Activated CD4-positive, alpha-beta T cell treated with anti-CD3 and anti-CD28 coated beads, Interleukin-2, amount 50 U/mL, for 4 hours (primary cell): ENCODE measurements at regions not wholly inside any gene's neighbourhood (a gene's known extent, or its start where the extent isn't known, plus 50 kb on each side); places are given as distances from the start of the nearest gene placed in this dataset.
"Not testable (repeated sequence)": the region's sequence is repeated elsewhere in the genome, so short reads cannot be mapped to it uniquely, and the experiment has no call there.

Experiments
- DNase-seq, 2 experiments: peaks; one replicate each; pipeline ENCODE4 v3.0.0-alpha.2; 2020

- no peak for DNase-seq
Observed at GRCh38 chr6:144624716-144625115, 339.6 kb downstream of the UTRN start.

DNA sequence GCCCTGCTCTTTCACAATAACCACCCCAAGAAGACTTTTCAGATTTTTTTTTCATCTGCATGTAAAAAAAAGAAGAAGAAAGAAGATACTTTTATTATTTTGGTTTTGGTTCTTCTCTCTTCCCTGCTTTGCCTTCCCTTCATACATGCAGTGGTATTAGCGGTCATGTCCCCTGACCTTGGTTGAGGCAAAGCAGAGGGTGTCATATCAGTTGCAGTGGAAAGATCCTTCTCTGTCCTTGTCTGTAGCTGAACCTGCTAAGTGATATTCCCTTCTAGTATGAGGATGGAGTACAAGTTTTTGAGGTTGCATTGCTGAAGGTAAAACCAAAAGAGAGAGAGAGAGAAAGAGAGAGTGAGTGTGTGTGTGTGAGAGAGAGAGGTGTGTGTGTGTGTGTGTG lies 345.7 kb downstream of the UTRN start:
- no peak for DNase-seq

DNA sequence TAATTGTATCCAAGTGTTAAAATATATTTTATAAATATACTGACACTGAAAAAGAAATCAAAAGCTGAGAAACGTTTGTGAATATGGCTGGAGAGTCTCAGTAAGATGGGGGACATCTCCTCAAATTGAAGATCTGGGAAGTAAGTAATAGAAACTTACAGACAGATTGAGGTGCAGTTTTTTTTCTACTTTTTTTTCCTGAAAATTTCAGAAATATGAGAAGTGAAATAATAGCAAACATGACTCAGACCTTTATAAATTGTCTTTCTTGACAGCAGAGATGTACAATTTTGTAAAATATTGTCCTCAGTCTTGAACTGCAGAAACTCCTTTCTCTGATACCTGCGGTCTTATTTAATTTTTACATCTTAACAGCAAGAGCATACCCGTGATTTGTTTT lies 347.1 kb downstream of the UTRN start:
- no peak for DNase-seq

- DNase-seq: no peak
Observed at GRCh38 chr6:144633886-144634285, 348.8 kb downstream of the UTRN start.

DNA sequence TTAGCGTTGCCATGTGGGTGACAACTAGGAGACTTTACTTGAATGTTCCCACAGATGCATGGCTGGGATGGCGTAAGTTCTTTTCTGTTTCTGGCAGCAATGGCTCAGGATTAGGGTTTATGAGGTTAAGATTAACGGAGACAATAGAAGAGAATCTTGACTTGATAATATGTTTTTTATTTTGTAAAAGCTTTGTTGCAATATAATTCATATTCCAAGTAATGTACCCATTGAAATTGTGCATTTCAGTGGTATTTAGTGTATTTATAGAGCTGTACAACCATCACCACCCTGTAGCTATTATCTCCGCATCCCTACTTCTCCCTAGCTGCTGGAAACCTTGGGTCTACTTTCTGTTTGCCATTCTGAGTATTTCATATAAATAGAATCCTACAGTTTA lies 349.2 kb downstream of the UTRN start:
- no peak for DNase-seq

GRCh38 chr6:144635051-144635450 lies 349.9 kb downstream of the UTRN start:
- DNase-seq: no peak

- not testable (repeated sequence) for DNase-seq
Observed at GRCh38 chr6:144636025-144636424, 350.9 kb downstream of the UTRN start.

DNA sequence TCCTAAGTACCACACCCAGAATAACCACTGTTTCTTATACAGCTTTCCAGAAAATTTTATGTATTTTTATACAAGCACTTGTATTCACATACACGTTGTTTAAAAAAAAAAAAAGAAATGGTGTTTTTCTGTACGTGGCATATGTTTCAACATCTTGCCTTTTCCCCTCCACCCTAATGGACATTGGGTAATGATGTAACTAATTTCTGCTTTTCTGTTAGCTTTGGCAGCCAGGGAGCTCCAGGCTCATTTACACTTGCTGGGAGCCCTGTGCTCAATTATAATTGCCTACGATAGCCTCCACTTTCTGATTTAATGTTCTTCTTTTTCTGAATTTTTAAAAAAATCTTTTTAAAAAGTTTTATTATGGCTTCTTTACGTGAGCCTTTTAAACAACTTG lies 352.4 kb downstream of the UTRN start:
- no peak for DNase-seq

GRCh38 chr6:144639654-144640053 lies 354.5 kb downstream of the UTRN start:
- no peak for DNase-seq

GRCh38 chr6:144641286-144641685 lies 356.2 kb downstream of the UTRN start:
- no peak for DNase-seq

DNA sequence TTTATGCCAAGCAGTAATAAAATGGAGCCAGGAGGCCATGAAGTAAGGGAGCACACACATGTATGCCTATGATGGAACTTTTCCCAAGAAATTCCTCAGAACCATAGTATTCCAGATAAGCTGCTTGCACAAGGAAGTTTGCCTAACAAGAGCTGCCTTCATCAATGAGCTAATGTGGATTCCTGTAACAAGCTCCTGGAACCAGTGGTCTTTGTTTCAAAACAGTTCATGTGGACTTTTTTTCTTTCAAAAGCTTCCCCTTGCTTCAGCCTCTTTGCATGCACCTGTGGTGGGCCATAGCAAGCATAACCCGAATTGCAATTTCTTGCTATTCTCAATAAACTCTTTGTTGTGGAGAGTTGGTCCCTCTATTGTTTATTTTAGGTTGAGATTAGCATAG lies 359.6 kb downstream of the UTRN start:
- no peak for DNase-seq

DNA sequence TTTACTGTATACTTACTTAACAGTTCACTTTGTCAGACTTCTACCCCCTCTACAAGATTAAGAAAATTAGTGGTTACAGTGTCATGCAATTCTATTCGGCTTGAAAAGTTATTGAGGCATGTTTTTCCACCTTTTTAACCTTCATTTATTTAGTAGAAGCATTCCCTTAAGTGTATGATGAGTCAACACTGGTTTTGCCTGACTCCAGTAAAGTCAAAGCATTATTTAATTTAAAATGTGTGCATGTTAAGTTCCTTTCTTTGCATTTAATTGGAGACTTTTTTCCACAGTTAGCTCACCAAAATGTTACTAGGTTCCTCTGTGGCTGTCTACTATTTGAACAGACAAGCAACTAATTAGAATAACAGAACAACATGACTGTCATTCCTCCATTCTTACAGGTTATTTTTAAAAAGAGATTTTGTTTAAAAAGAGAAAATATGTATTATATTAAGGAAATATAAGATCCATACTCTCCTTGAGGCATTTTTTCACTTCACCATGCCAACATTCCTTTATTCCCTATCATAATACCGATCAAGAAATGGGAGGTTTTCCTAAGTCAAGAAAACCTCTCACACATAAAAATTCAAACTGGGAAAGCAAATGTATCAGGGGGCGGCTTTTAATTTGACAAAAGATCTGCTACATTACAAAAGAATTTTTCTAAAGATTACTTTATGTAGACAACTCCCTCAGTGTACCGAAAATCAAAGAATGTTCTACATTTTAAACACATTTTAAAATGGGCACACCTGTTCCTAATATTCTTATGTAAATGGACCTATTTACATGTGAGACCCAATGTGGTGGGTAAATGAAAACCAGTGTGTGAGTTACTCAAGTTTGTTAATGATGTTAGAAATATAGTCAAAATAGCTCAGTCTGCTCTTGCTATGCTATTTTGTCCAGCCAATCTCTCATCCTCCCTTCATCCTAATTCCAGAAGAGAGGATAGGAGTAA lies 361.2 kb downstream of the UTRN start:
- no peak for DNase-seq

DNA sequence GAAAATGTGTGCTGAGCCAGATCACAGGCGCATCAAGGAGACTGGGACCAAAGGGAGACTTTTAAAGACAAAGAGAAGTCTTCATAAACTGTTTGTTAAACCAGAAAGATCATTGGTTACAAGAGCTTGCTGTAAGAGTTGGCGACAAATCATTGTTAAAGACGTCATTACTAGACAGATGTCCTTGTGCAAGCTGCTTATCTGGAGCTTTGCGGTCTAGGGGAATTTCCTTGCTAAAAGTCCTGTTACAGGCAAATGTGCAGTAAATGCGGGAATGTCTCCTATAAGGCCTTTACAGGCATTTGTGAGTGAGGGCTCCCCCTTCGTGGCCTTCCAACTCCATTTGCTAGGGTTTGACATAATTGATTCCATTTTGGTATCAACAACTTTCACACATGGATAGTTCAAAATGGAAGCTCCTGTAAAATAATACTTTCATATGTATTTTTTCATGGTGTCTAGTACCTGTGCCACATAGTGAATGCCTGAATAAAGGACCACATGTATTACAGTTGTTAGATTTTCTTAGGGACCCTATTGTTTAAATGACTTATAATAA lies 362.4 kb downstream of the UTRN start:
- DNase-seq: no peak

DNA sequence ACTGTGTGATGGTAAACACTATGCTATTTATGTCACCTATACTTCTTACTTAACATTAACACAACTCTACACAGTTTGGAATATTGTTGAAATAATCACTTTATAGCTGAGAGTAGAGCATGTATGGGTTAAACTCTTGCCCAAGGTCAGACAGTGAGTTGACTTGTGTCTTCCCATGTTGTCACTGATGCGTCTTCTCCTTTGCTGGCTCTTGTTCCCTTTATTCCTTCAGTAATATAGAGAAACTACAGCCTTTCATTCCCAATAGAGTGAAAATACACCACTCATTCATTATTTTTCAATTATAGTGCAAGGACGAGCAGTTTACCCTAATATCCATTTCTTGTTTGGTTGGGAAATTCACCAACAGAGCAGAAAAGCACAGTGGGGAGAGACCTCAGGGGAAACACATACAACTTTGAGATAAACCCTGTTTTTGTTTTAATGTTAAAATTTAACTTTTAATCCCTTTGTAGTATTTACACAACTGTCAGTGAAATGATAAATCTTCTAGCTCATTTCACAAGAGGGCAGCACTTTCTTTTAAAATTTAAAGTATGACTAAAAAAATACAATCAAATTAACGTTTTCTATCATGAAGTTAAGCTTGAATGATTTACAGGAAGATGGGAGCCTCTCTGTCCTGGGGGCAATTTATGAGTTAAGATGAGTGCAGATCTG lies 363.0 kb downstream of the UTRN start:
- DNase-seq: no peak

DNA sequence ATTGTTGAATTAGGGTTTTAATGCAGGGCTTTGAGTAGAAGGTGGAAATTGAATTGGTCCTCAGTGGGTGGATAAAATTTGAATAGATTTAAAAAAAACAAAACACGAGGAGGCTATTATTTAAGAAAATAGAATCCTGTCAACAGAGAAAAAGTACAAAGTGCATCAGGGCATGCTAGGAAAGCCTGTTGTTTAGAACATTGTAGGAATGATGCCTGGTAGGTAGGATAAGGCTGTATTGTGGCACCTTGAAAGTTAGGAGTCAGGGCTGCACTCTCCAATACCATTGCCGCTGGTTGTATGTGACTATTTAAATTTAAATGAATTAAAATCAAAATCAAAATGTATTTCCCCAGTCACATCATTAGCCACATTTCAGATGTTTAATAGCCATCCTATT lies 363.9 kb downstream of the UTRN start:
- DNase-seq: no peak

- DNase-seq: no peak
Observed at GRCh38 chr6:144651234-144651633, 366.1 kb downstream of the UTRN start.

DNA sequence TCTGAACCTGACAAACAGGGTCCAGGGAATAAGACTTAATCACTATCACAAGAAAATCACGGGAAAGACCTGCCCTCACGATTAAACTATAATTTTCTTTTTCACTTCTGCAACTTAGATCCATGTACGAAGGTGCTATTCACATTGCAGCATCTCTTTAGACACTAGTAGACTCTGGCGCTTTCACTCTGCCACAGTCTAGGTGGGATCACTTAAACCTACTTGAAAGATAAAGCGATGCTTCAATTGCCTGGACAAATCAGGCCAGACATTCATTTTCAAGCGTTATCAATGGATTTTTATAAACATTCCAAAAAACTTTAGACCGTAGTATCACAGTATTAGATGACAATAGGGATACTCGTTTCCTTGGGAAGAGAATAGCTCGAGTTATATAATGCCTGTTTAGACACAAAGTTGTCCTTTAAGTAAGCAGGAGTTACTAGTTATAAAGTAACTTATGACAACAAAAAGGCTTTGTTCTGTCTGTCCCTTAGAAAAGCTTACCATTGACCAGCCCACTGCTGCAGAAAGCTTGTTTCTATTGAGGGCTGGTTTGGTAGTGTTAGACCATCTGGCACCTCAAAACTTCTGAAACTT lies 367.3 kb downstream of the UTRN start:
- no peak for DNase-seq

- no peak for DNase-seq
Observed at GRCh38 chr6:144653885-144654505, 368.9 kb downstream of the UTRN start.

DNA sequence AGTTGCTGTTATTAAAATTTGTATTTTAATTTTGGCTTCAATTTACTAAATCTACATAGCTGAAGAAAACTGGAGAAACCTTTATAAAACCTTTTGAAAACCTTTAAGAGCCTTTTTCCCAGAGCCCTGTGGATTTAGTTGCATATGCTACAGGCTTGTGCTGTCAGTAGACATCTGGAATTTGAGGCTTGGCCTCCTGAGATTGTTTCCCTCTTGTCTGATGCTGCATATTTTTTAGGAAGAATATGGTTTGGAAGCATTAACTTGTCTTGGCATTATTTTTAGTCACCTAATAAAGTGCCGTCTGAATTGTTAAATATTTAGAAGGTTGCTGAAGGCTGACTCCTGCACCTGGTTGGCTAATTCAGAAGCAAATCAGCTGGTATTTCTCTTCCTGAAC lies 369.4 kb downstream of the UTRN start:
- no peak for DNase-seq

DNA sequence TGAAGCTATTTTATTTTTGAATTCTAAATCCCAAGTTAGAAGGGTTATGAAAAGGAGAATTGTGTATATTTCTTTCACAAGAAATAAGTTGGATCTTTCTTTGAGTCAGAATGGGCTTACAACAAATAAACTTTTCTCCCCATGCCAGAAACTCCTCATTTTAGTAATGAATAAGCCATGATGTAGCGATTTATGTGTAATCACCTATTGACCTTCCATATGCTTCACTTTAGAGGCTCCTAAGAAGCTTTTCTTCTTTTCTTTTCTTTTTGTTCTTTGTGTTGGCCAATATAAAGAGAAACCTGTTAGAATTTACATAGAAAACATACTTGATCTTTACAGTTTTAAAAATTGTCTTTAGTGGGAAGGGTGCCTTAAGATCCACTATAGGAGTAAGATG lies 370.2 kb downstream of the UTRN start:
- no peak for DNase-seq

GRCh38 chr6:144657691-144658090 lies 372.6 kb downstream of the UTRN start:
- DNase-seq: no peak

DNA sequence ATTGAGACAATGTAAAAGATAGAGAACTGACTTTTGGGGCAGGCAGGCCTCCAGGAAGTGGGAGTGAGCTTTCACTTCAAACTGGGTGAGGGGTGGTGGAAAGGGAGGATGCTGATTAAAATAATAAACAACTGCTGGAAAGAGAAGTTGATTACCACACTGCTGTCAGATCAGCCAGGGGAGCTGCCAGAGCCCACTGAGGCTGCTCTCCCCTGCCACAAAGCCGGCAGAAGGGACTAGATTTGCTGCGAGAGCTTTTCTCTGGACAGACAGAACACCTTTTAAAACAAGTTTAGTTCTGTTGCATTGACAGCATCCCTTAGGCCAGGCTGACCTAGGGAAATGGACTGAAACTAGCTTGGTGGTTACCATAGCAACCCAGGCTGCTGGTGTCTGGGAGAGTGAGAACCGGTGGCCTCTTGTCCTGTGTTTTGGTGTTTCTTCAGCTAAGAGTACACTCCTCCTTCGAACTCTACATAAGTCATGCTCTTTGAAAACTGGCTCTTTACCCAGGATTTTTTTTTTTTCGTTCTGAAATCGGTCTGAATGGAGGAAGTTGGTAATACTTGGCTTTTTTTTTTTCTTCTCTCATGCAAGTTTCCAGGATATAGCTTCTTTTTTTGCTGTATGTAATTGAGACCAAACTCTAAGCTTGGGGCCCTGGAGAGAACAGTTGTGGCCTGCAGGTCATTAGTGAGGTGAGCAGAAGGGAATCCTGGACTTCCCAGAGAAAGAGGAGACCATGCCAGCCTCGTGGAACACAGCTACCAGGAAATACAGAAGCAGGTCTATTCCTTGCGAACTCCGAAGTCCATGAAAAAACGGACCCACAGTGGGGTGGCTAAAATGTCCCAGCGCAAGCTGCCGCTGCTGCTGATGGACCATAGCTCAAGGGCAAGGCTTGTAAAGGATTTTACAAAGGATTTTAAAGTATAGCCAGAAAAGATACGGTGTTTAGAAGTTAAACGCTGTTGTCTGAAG lies 374.4 kb downstream of the UTRN start:
- no peak for DNase-seq
